ENCODE measurements at regions not wholly inside any gene's neighbourhood (a gene's known extent, or its start where the extent isn't known, plus 50 kb on each side); places are given as distances from the start of the nearest gene placed in this dataset.

- Histone ChIP-seq H3K36me3 (ENCODE audit: control insufficient read depth in 2 of 3, insufficient read depth in 3 of 3, low read length in 3 of 3) (no peaks in the 10 kb centered on the region), H3K27ac (ENCODE audit: low read depth, low read length) (no peak overlapping the region), H3K9me3 (ENCODE audit: control insufficient read depth in 2 of 3, low read length in 3 of 3) (no peaks in the 10 kb centered on the region), H3K4me3 (ENCODE audit: low read length) (no peak overlapping the region), H3K4me1 (ENCODE audit: control insufficient read depth in 2 of 2, insufficient read depth in 2 of 2, low read length in 2 of 2) (no peaks in the 10 kb centered on the region), H3K27me3 (ENCODE audit: control insufficient read depth in 2 of 2, insufficient read depth in 2 of 2, low read length in 2 of 2) (no peaks in the 10 kb centered on the region)
- no peak overlapping the region for H3K27ac Mint-ChIP-seq
- ATAC-seq (no peak), DNase-seq (no peak)
- intact Hi-C loops (cut with micrococcal nuclease), result no loop called here
- ChIA-PET POLR2A (no interaction called here), CTCF (no interaction called here)
- no peaks in the 10 kb centered on the region for H3K4me1 Mint-ChIP-seq
- peaks cover 0 to 5% (median 0%) of the 10 kb centered on the region in 5 donors for H3K36me3 Mint-ChIP-seq
- peaks cover 0 to 12% (median 3%) of the 10 kb centered on the region in 11 donors for H3K9me3 Mint-ChIP-seq
- no peak overlapping the region for H3K4me3 Mint-ChIP-seq
- H3K27me3 Mint-ChIP-seq, result peaks cover 0 to 14% (median 4%) of the 10 kb centered on the region in 5 donors
Measured at GRCh38 chr7:118111347-118111746, 72.6 kb upstream of the LSM8 start.

GRCh38 chr7:118114175-118114574, 69.8 kb upstream of the LSM8 start:
- H3K27me3 Mint-ChIP-seq, result peaks cover 0 to 20% (median 13%) of the 10 kb centered on the region in 5 donors
- intact Hi-C loops (cut with micrococcal nuclease), result no loop called here
- H3K9me3 Mint-ChIP-seq, result peaks cover 4 to 36% (median 9%) of the 10 kb centered on the region in 11 donors
- peaks cover 0 to 5% (median 0%) of the 10 kb centered on the region in 5 donors for H3K36me3 Mint-ChIP-seq
- H3K4me1 Mint-ChIP-seq, result no peaks in the 10 kb centered on the region
- ATAC-seq (no peak), DNase-seq (no peak)
- Histone ChIP-seq H3K4me3 (ENCODE audit: low read length) (no peak overlapping the region), H3K36me3 (ENCODE audit: control insufficient read depth in 2 of 3, insufficient read depth in 3 of 3, low read length in 3 of 3) (no peaks in the 10 kb centered on the region), H3K4me1 (ENCODE audit: control insufficient read depth in 2 of 2, insufficient read depth in 2 of 2, low read length in 2 of 2) (no peaks in the 10 kb centered on the region), H3K27me3 (ENCODE audit: control insufficient read depth in 2 of 2, insufficient read depth in 2 of 2, low read length in 2 of 2) (no peaks in the 10 kb centered on the region), H3K27ac (ENCODE audit: low read depth, low read length) (no peak overlapping the region), H3K9me3 (ENCODE audit: control insufficient read depth in 2 of 3, low read length in 3 of 3) (no peaks in the 10 kb centered on the region)
- ChIA-PET CTCF (no interaction called here), POLR2A (no interaction called here)
- no peak overlapping the region for H3K27ac Mint-ChIP-seq
- no peak overlapping the region for H3K4me3 Mint-ChIP-seq

- intact Hi-C loops (cut with micrococcal nuclease), result no loop called here
- ChIA-PET POLR2A (no interaction called here), CTCF (interaction anchor here (0.5 kb wide), 1 partner anchor 83 kb away, joined by 3 read pairs; no protein-coding TSS in a partner anchor)
- Mint-ChIP-seq H3K9me3 (peaks cover under 1 to 27% (median 13%) of the 10 kb centered on the region in 11 donors), H3K27ac (no peak overlapping the region), H3K36me3 (peaks cover 0 to 4% (median 0%) of the 10 kb centered on the region in 5 donors), H3K4me3 (no peak overlapping the region), H3K27me3 (peaks cover 0 to 14% (median 4%) of the 10 kb centered on the region in 5 donors), H3K4me1 (no peaks in the 10 kb centered on the region)
- H3K4me3 ChIP-seq (ENCODE audit: low read length), result no peak overlapping the region
- H3K27ac ChIP-seq (ENCODE audit: low read depth, low read length), result no peak overlapping the region
- H3K36me3 ChIP-seq (ENCODE audit: control insufficient read depth in 2 of 3, insufficient read depth in 3 of 3, low read length in 3 of 3), result no peaks in the 10 kb centered on the region
- H3K27me3 ChIP-seq (ENCODE audit: control insufficient read depth in 2 of 2, insufficient read depth in 2 of 2, low read length in 2 of 2), result no peaks in the 10 kb centered on the region
- DNase-seq (no peak), ATAC-seq (no peak)
- H3K4me1 ChIP-seq (ENCODE audit: control insufficient read depth in 2 of 2, insufficient read depth in 2 of 2, low read length in 2 of 2), result no peaks in the 10 kb centered on the region
- H3K9me3 ChIP-seq (ENCODE audit: control insufficient read depth in 2 of 3, low read length in 3 of 3), result no peaks in the 10 kb centered on the region
Measured at GRCh38 chr7:118129041-118129795, 54.7 kb upstream of the LSM8 start.

GRCh38 chr7:118132764-118133163, 51.2 kb upstream of the LSM8 start:
- intact Hi-C loops (cut with micrococcal nuclease), result no loop called here
- no peak for ATAC-seq
- no peak for DNase-seq
- CTCF ChIA-PET, result no interaction called here
- peaks cover 0 to 20% (median 13%) of the 10 kb centered on the region in 5 donors for H3K27me3 Mint-ChIP-seq
- Histone ChIP-seq H3K9me3 (ENCODE audit: control insufficient read depth in 2 of 3, low read length in 3 of 3) (no peaks in the 10 kb centered on the region), H3K36me3 (ENCODE audit: control insufficient read depth in 2 of 3, insufficient read depth in 3 of 3, low read length in 3 of 3) (no peaks in the 10 kb centered on the region), H3K27me3 (ENCODE audit: control insufficient read depth in 2 of 2, insufficient read depth in 2 of 2, low read length in 2 of 2) (no peaks in the 10 kb centered on the region), H3K4me1 (ENCODE audit: control insufficient read depth in 2 of 2, insufficient read depth in 2 of 2, low read length in 2 of 2) (no peaks in the 10 kb centered on the region), H3K27ac (ENCODE audit: low read depth, low read length) (no peak overlapping the region), H3K4me3 (ENCODE audit: low read length) (no peak overlapping the region)
- peaks cover 0 to 17% (median 5%) of the 10 kb centered on the region in 11 donors for H3K9me3 Mint-ChIP-seq
- POLR2A ChIA-PET, result no interaction called here
- H3K4me1 Mint-ChIP-seq, result no peaks in the 10 kb centered on the region
- peaks cover 0 to 8% (median 0%) of the 10 kb centered on the region in 5 donors for H3K36me3 Mint-ChIP-seq
- H3K4me3 Mint-ChIP-seq, result no peak overlapping the region
- no peak overlapping the region for H3K27ac Mint-ChIP-seq

Measured in naive thymus-derived CD4-positive, alpha-beta T cell (primary cell).